H1 (cell line): ENCODE measurements at regions not wholly inside any gene's neighbourhood (a gene's known extent, or its start where the extent isn't known, plus 50 kb on each side); places are given as distances from the start of the nearest gene placed in this dataset.

ENCODE experiments used
- CTCF ChIA-PET: fragments of 300-600 bp; sonication (Branson Sonifier 250); formaldehyde crosslinking; loops from one replicate; lab custom pipeline; 2021; ENCODE audit not compliant: partially characterized antibody; lab: Charles Lee
- POLR2A ChIA-PET: fragments of 300-600 bp; sonication (Branson Sonifier 250); formaldehyde crosslinking; loops from one replicate; lab custom pipeline; 2021; ENCODE audit warnings: inconsistent platforms; ENCODE audit not compliant: partially characterized antibody; lab: Charles Lee
- DNase-seq, 2 experiments: peaks; one replicate each; pipeline versions ENCODE4 v3.0.0 to v3.0.0-alpha.2; 2010 to 2022; ENCODE audit warnings: low spot score in 2 of 2, low read depth in 1 of 2, mixed read lengths in 1 of 2
- FAIRE-seq: peaks from 2 replicates; lab custom pipeline; 2011; peaks lifted over from hg19 to GRCh38; lab: Jason Lieb, UNC
- H2AFZ ChIP-seq: 2 replicates; pipeline ENCODE4 v1.8.1; 2012; ENCODE audit warnings: low read length, inconsistent platforms
- H2AK5ac ChIP-seq: 2 replicates; pipeline ENCODE4 v1.6.1; 2013; ENCODE audit warnings: low read depth, low read length
- H2BK120ac ChIP-seq: replicated peaks from 2 replicates; pipeline ENCODE3; 2013; ENCODE audit warnings: low read depth, low read length, inconsistent platforms
- H2BK12ac ChIP-seq: 2 replicates; pipeline ENCODE4 v1.6.1; 2013; ENCODE audit warnings: low read depth, low read length
- H2BK15ac ChIP-seq: 2 replicates; pipeline ENCODE4 v1.6.1; 2013; ENCODE audit warnings: low read length
- H2BK20ac ChIP-seq: 2 replicates; pipeline ENCODE4 v1.6.1; 2013; ENCODE audit warnings: low read length
- H2BK5ac ChIP-seq: 2 replicates; pipeline ENCODE4 v1.6.1; 2013; ENCODE audit warnings: low read depth, low read length
- H3K14ac ChIP-seq: 2 replicates; pipeline ENCODE4 v1.6.1; 2013; ENCODE audit warnings: inconsistent platforms; ENCODE audit not compliant: insufficient read length
- H3K18ac ChIP-seq: 2 replicates; pipeline ENCODE4 v1.6.1; 2013; ENCODE audit warnings: low read length; ENCODE audit errors: extremely low read depth
- H3K23ac ChIP-seq: 2 replicates; pipeline ENCODE4 v1.6.1; 2013; ENCODE audit warnings: inconsistent platforms; ENCODE audit not compliant: insufficient read length
- H3K23me2 ChIP-seq: 2 replicates; pipeline ENCODE4 v1.6.1; 2013; ENCODE audit warnings: low read depth, low read length
- H3K27ac ChIP-seq: 2 replicates; pipeline ENCODE4 v1.6.1; 2011; ENCODE audit warnings: low read depth, low read length, inconsistent platforms
- H3K27me3 ChIP-seq, 4 experiments: replicated peaks in 1 of 4; 1 replicate in 1 of 4; 2 replicates in 3 of 4; pipeline versions ENCODE4 v1.6.1 to v1.8.1; 2011 to 2013; ENCODE audit warnings: low read length in 3 of 4, mild to moderate bottlenecking in 3 of 4, inconsistent platforms in 2 of 4, mixed read lengths in 2 of 4, moderate library complexity in 1 of 4; ENCODE audit not compliant: control insufficient read depth in 3 of 4, insufficient read depth in 3 of 4; ENCODE audit errors: extremely low read depth in 1 of 4
- H3K36me3 ChIP-seq, 4 experiments: 2 replicates each; pipeline versions ENCODE4 v1.6.1 to v1.8.1; 2011 to 2013; ENCODE audit warnings: mild to moderate bottlenecking in 4 of 4, low read length in 3 of 4, moderate library complexity in 2 of 4, control low read depth in 1 of 4, inconsistent platforms in 1 of 4; ENCODE audit not compliant: insufficient read depth in 4 of 4, control insufficient read depth in 2 of 4
- H3K4ac ChIP-seq: replicated peaks from 2 replicates; pipeline ENCODE3; 2013; ENCODE audit warnings: low read length, low read depth, mixed read lengths, inconsistent platforms; ENCODE audit not compliant: insufficient read length
- H3K4me1 ChIP-seq, 4 experiments: replicated peaks in 1 of 4; 1 replicate in 1 of 4; 2 replicates in 3 of 4; pipeline versions ENCODE4 v1.6.1 to v1.8.1; 2011 to 2013; ENCODE audit warnings: low read length in 3 of 4, inconsistent platforms in 2 of 4, mixed read lengths in 1 of 4; ENCODE audit not compliant: insufficient read depth in 4 of 4, control insufficient read depth in 3 of 4
- H3K4me2 ChIP-seq, 2 experiments: 2 replicates each; pipeline versions ENCODE4 v1.6.1 to v1.8.1; 2011 to 2013; ENCODE audit warnings: low read depth in 2 of 2, low read length in 2 of 2, control low read depth in 1 of 2, inconsistent platforms in 1 of 2, mild to moderate bottlenecking in 1 of 2; ENCODE audit not compliant: insufficient read depth in 1 of 2
- H3K4me3 ChIP-seq, 4 experiments: fragments of 200-600, 300-600 bp in 1 of 4; sonication (generic), shearing (Covaris generic), sonication (Bioruptor Twin) in 1 of 4; 2 replicates each; pipeline versions ENCODE4 v1.5.1 to v1.8.1; 2011 to 2016; ENCODE audit warnings: low read length in 4 of 4, low read depth in 3 of 4, control low read depth in 2 of 4, inconsistent platforms in 2 of 4, mild to moderate bottlenecking in 2 of 4, mixed read lengths in 1 of 4, moderate library complexity in 1 of 4; ENCODE audit not compliant: insufficient read depth in 2 of 4; ENCODE audit errors: extremely low read depth in 1 of 4
- H3K56ac ChIP-seq: replicated peaks from 2 replicates; pipeline ENCODE3; 2013; ENCODE audit warnings: low read depth, mild to moderate bottlenecking, mixed read lengths, low read length, inconsistent platforms; ENCODE audit not compliant: insufficient read length
- H3K79me1 ChIP-seq: 2 replicates; pipeline ENCODE4 v1.6.1; 2013; ENCODE audit warnings: low read depth, low read length, control low read depth
- H3K79me2 ChIP-seq, 2 experiments: 2 replicates each; pipeline versions ENCODE4 v1.6.1 to v1.8.1; 2012 to 2013; ENCODE audit warnings: low read length in 2 of 2, mild to moderate bottlenecking in 2 of 2, inconsistent platforms in 1 of 2; ENCODE audit not compliant: insufficient read depth in 2 of 2, control insufficient read depth in 1 of 2
- H3K9ac ChIP-seq, 4 experiments: replicated peaks in 1 of 4; 1 replicate in 1 of 4; 2 replicates in 3 of 4; pipeline versions ENCODE4 v1.6.1 to v1.8.1; 2011 to 2013; ENCODE audit warnings: low read depth in 3 of 4, low read length in 3 of 4, control low read depth in 2 of 4, mild to moderate bottlenecking in 2 of 4, moderate library complexity in 2 of 4, inconsistent platforms in 1 of 4; ENCODE audit errors: extremely low read depth in 1 of 4
- H3K9me3 ChIP-seq, 2 experiments: 2 replicates each; pipeline versions ENCODE4 v1.6.1 to v1.8.1; 2012 to 2013; ENCODE audit warnings: mild to moderate bottlenecking in 2 of 2, moderate library complexity in 2 of 2, control low read depth in 1 of 2, inconsistent platforms in 1 of 2, low read depth in 1 of 2, low read length in 1 of 2, mixed read lengths in 1 of 2; ENCODE audit not compliant: insufficient read depth in 2 of 2
- H4K20me1 ChIP-seq, 2 experiments: replicated peaks in 1 of 2; 2 replicates each; pipeline versions ENCODE3 to v1.8.1; 2011 to 2013; ENCODE audit warnings: inconsistent platforms in 2 of 2, low read length in 2 of 2, mild to moderate bottlenecking in 1 of 2; ENCODE audit not compliant: insufficient read depth in 2 of 2, control insufficient read depth in 1 of 2
- H4K5ac ChIP-seq: 2 replicates; pipeline ENCODE4 v1.6.1; 2013; ENCODE audit warnings: low read length, low read depth, mixed read lengths, inconsistent platforms; ENCODE audit not compliant: insufficient read length
- H4K8ac ChIP-seq: 2 replicates; pipeline ENCODE4 v1.8.0; 2013; ENCODE audit warnings: mild to moderate bottlenecking, moderate library complexity, low read length, inconsistent platforms; ENCODE audit not compliant: insufficient read depth; ENCODE audit errors: extremely low read depth
- H4K91ac ChIP-seq: replicated peaks from 2 replicates; pipeline ENCODE3; 2013; ENCODE audit warnings: low read length, mixed read lengths, inconsistent platforms; ENCODE audit not compliant: insufficient read length
- CEBPB ChIP-seq: IDR thresholded peaks from 2 replicates; pipeline ENCODE4 v1.6.1; 2012; ENCODE audit warnings: low read depth, low read length
- CHD2 ChIP-seq: IDR thresholded peaks from 2 replicates; pipeline ENCODE4 v1.6.1; 2012; ENCODE audit warnings: low read length, improper control_type of control experiment
- CTCF ChIP-seq, 3 experiments: IDR thresholded peaks; 1 replicate in 2 of 3; 2 replicates in 1 of 3; pipeline versions ENCODE4 v1.5.1 to v1.6.1; 2011; ENCODE audit warnings: low read length in 3 of 3, mild to moderate bottlenecking in 3 of 3, inconsistent platforms in 2 of 3, low read depth in 1 of 3, moderate library complexity in 1 of 3; ENCODE audit not compliant: insufficient read depth in 1 of 3; ENCODE audit errors: control extremely low read depth in 1 of 3
- EP300 ChIP-seq, 2 experiments: IDR thresholded peaks; 1 replicate in 1 of 2; 2 replicates in 1 of 2; pipeline ENCODE4 v1.6.1; 2011 to 2012; ENCODE audit warnings: low read depth in 2 of 2, low read length in 2 of 2, mild to moderate bottlenecking in 2 of 2, borderline replicate concordance in 1 of 2, inconsistent platforms in 1 of 2, moderate library complexity in 1 of 2
- FOSL1 ChIP-seq: IDR thresholded peaks from 2 replicates; pipeline ENCODE4 v1.6.1; 2011; ENCODE audit warnings: mild to moderate bottlenecking, low read depth, low read length, moderate library complexity; ENCODE audit not compliant: insufficient read depth
- HDAC6 ChIP-seq: IDR thresholded peaks from one replicate; pipeline ENCODE4 v1.7.1; 2012; ENCODE audit warnings: low read depth, mild to moderate bottlenecking, inconsistent platforms, low read length, moderate library complexity
- KDM5A ChIP-seq: fragments of 200-600 bp; IDR thresholded peaks from 2 replicates; pipeline ENCODE4 v1.7.1; 2012; ENCODE audit warnings: mild to moderate bottlenecking, low read length, inconsistent platforms, mixed read lengths
- MAX ChIP-seq: IDR thresholded peaks from 2 replicates; pipeline ENCODE4 v1.6.1; 2012; ENCODE audit warnings: inconsistent platforms
- NRF1 ChIP-seq: IDR thresholded peaks from 2 replicates; pipeline ENCODE4 v1.6.1; 2011; ENCODE audit warnings: mild to moderate bottlenecking, low read depth, low read length, improper control_type of control experiment
- RNF2 ChIP-seq: fragments of 200-900, 300-1000 bp; sonication (generic); IDR thresholded peaks from 2 replicates; pipeline ENCODE4 v1.7.1; 2016; ENCODE audit warnings: borderline replicate concordance, low read depth, mild to moderate bottlenecking, antibody characterized with exemption, low read length; ENCODE audit not compliant: poor library complexity, severe bottlenecking; ENCODE audit errors: missing control alignments
- SIN3A ChIP-seq, 2 experiments: IDR thresholded peaks in 1 of 2; conservative IDR thresholded peaks in 1 of 2; 2 replicates each; pipeline ENCODE4 v1.6.1; 2011 to 2012; ENCODE audit warnings: low read length in 2 of 2, improper control_type of control experiment in 1 of 2, low read depth in 1 of 2, mild to moderate bottlenecking in 1 of 2
- TBP ChIP-seq: IDR thresholded peaks from 2 replicates; pipeline ENCODE4 v1.6.1; 2011; ENCODE audit warnings: low read depth, low read length, improper control_type of control experiment
- WGBS, 2 experiments: shearing (Covaris generic) in 1 of 2; methylation state at CpG; one replicate each; pipeline versions ENCODE4 v1.1.6 to v1.1.7; 2013 to 2015; ENCODE audit warnings: low lambda C conversion rate in 2 of 2, mixed read lengths in 2 of 2, inconsistent platforms in 1 of 2, low coverage in 1 of 2, missing lambda C conversion rate in 1 of 2; ENCODE audit not compliant: insufficient replicate concordance in 2 of 2, insufficient coverage in 1 of 2, insufficient read length in 1 of 2; ENCODE audit errors: extremely low coverage in 1 of 2, missing lambda C conversion rate in 1 of 2; 5-methylcytosine and 5-hydroxymethylcytosine counted together

GRCh38 chr16:54403580-54403979 lies 117.0 kb upstream of the IRX3 start:
- Histone ChIP-seq H2BK12ac (no peak overlapping the region), H3K4me2 (no peak overlapping the region), H3K79me1 (no peaks in the 10 kb centered on the region), H3K79me2 (no peaks in the 10 kb centered on the region), H4K8ac (no peak overlapping the region), H2AFZ (no peak overlapping the region), H4K20me1 (no peaks in the 10 kb centered on the region), H3K14ac (no peak overlapping the region), H2BK15ac (no peak overlapping the region), H3K4me3 (no peak overlapping the region), H3K9me3 (no peaks in the 10 kb centered on the region), H3K36me3 (no peaks in the 10 kb centered on the region), H4K5ac (no peak overlapping the region), H2BK20ac (no peak overlapping the region), H2BK5ac (no peak overlapping the region), H3K56ac (no peak overlapping the region), H3K27me3 (no peaks in the 10 kb centered on the region), H2AK5ac (no peak overlapping the region), H3K9ac (no peak overlapping the region), H3K27ac (no peak overlapping the region), H2BK120ac (no peak overlapping the region), H3K23ac (no peak overlapping the region), H3K18ac (no peak overlapping the region), H3K4ac (no peak overlapping the region), H3K4me1 (no peaks in the 10 kb centered on the region; a peak in 1 of 7 replicates), H4K91ac (no peak overlapping the region), H3K23me2 (0 out of 2 replicates have a peak, but pooled peaks cover 2% of the 10 kb centered on the region)
- no peak for DNase-seq
- no peak for FAIRE-seq
- CTCF ChIA-PET, result no interaction called here
- POLR2A ChIA-PET, result no interaction called here
- 100% methylated on average over 2 of the region's 2 CpGs; no CpG with 5 or more reads in 1 of the 2 experiments for WGBS, 2 experiments
- no peak for TF ChIP-seq HDAC6
- no peak for TF ChIP-seq TBP
- no peak for TF ChIP-seq CTCF (IDR thresholded peaks at IDR 0.05; ENCODE audit: control extremely low read depth in 1 of 3, insufficient read depth in 1 of 3, low read depth in 1 of 3, low read length in 3 of 3)
- TF ChIP-seq FOSL1, result no peak
- TF ChIP-seq CEBPB, result no peak
- TF ChIP-seq EP300 (IDR thresholded peaks at IDR 0.05; ENCODE audit: borderline replicate concordance in 1 of 2, low read depth in 2 of 2, low read length in 2 of 2), result no peak
- TF ChIP-seq CHD2, result no peak
- TF ChIP-seq NRF1, result no peak
- no peak for TF ChIP-seq SIN3A (conservative IDR thresholded peaks at IDR 0.05 in 1 of 2, IDR thresholded peaks at IDR 0.05 in 1 of 2; ENCODE audit: low read depth in 1 of 2, low read length in 2 of 2)
- TF ChIP-seq MAX, result no peak
- no peak for TF ChIP-seq KDM5A
- no peak for TF ChIP-seq RNF2
